ENCODE measurements at regions not wholly inside any gene's neighbourhood (a gene's known extent, or its start where the extent isn't known, plus 50 kb on each side); places are given as distances from the start of the nearest gene placed in this dataset.

- Histone ChIP-seq H3K27me3 (ENCODE audit: control insufficient read depth in 3 of 3, insufficient read depth in 3 of 3, low read length in 3 of 3) (no peaks in the 10 kb centered on the region), H3K9ac (ENCODE audit: low read depth in 1 of 3, low read length in 3 of 3) (no peak overlapping the region), H3K27ac (ENCODE audit: low read depth, low read length) (no peak overlapping the region), H3K4me1 (ENCODE audit: control insufficient read depth in 3 of 3, insufficient read depth in 3 of 3, low read length in 3 of 3) (peaks cover 0 to 11% (median 3%) of the 10 kb centered on the region in 3 donors), H3K4me3 (ENCODE audit: low read length in 3 of 3) (no peak overlapping the region), H3K36me3 (ENCODE audit: control insufficient read depth in 3 of 3, insufficient read depth in 3 of 3, low read length in 3 of 3) (no peaks in the 10 kb centered on the region), H3K9me3 (ENCODE audit: control insufficient read depth in 3 of 3, low read length in 3 of 3) (no peaks in the 10 kb centered on the region)
Observed at GRCh38 chr4:13089659-13089998, 394.5 kb downstream of the RAB28 start.

- Histone ChIP-seq H3K9ac (ENCODE audit: low read depth in 1 of 3, low read length in 3 of 3) (no peak overlapping the region), H3K27ac (ENCODE audit: low read depth, low read length) (no peak overlapping the region), H3K27me3 (ENCODE audit: control insufficient read depth in 3 of 3, insufficient read depth in 3 of 3, low read length in 3 of 3) (no peaks in the 10 kb centered on the region), H3K4me3 (ENCODE audit: low read length in 3 of 3) (no peak overlapping the region), H3K4me1 (ENCODE audit: control insufficient read depth in 3 of 3, insufficient read depth in 3 of 3, low read length in 3 of 3) (peaks cover 0 to 11% (median 3%) of the 10 kb centered on the region in 3 donors), H3K9me3 (ENCODE audit: control insufficient read depth in 3 of 3, low read length in 3 of 3) (no peaks in the 10 kb centered on the region), H3K36me3 (ENCODE audit: control insufficient read depth in 3 of 3, insufficient read depth in 3 of 3, low read length in 3 of 3) (no peaks in the 10 kb centered on the region)
Observed at GRCh38 chr4:13088726-13089658, 395.1 kb downstream of the RAB28 start.

DNA sequence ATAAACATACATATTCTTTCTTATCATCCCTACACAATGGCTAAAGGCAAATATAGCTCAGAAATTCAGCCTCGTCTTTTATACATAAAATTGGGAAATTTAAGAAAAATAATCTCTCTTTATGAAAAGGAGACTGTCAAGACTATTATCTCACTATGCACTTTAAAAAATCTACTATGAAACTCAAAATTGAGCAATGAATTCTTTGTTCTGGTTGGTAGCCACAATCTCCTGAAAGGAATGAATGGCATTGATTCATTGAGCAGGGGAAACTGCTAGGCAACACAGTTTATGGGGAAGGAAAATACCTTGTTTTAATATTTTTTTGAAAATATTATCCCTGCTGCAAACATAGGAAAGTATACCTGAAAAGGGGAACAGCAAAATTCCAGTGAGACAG is 397.1 kb downstream of the RAB28 start:
- H3K36me3 ChIP-seq (ENCODE audit: control insufficient read depth in 3 of 3, insufficient read depth in 3 of 3, low read length in 3 of 3) = no peaks in the 10 kb centered on the region
- no peaks in the 10 kb centered on the region for H3K4me1 ChIP-seq (ENCODE audit: control insufficient read depth in 3 of 3, insufficient read depth in 3 of 3, low read length in 3 of 3)
- peaks cover 0 to 1% (median 0%) of the 10 kb centered on the region in 3 donors for H3K9me3 ChIP-seq (ENCODE audit: control insufficient read depth in 3 of 3, low read length in 3 of 3)
- H3K27ac ChIP-seq (ENCODE audit: low read depth, low read length) = no peak overlapping the region
- no peaks in the 10 kb centered on the region for H3K27me3 ChIP-seq (ENCODE audit: control insufficient read depth in 3 of 3, insufficient read depth in 3 of 3, low read length in 3 of 3)
- H3K4me3 ChIP-seq (ENCODE audit: low read length in 3 of 3) = no peak overlapping the region
- no peak overlapping the region for H3K9ac ChIP-seq (ENCODE audit: low read depth in 1 of 3, low read length in 3 of 3)

DNA sequence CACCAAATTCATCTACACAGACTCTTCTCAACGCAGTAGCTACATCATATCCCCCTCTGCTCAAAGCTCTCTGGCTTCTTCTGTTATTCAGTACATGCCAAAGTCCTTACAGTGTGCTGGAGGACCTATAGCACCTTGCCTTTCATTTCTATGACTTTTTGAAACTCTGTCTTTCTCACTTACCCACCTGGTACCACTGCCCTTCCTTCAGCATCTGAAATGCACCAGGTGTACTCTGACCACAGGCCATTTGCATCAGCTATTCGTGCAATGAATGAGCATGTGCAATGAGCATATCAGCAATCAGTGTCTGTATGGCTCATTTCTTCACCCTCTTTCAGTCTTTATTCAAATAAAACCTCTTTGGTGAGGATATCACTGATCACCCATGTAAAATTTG is 399.9 kb downstream of the RAB28 start:
- H3K27me3 ChIP-seq (ENCODE audit: control insufficient read depth in 3 of 3, insufficient read depth in 3 of 3, low read length in 3 of 3) = no peaks in the 10 kb centered on the region
- H3K27ac ChIP-seq (ENCODE audit: low read depth, low read length) = no peak overlapping the region
- peaks cover 0 to 3% (median 2%) of the 10 kb centered on the region in 3 donors for H3K9me3 ChIP-seq (ENCODE audit: control insufficient read depth in 3 of 3, low read length in 3 of 3)
- no peak overlapping the region for H3K4me3 ChIP-seq (ENCODE audit: low read length in 3 of 3)
- no peaks in the 10 kb centered on the region for H3K36me3 ChIP-seq (ENCODE audit: control insufficient read depth in 3 of 3, insufficient read depth in 3 of 3, low read length in 3 of 3)
- H3K9ac ChIP-seq (ENCODE audit: low read depth in 1 of 3, low read length in 3 of 3) = no peak overlapping the region
- H3K4me1 ChIP-seq (ENCODE audit: control insufficient read depth in 3 of 3, insufficient read depth in 3 of 3, low read length in 3 of 3) = no peaks in the 10 kb centered on the region

DNA sequence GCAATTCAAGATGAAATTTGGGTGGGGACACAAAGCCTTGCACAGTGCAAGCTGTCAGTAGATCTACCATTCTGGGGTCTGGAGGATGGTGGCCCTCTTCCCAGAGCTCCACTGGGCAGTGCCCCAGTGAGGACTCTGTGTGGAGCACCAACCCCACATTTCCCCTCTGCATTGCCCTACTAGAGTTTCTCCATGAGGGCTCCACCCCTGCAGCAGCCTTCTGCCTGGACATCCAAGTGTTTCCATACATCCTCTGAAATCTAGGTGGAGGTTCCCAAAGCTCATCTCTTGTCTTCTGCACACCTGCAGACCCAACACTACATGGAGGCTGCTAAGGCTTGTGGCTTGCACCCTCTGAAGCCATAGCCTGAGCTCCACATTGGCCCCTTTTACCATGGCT is 402.3 kb downstream of the RAB28 start:
- Histone ChIP-seq H3K4me3 (ENCODE audit: low read length in 3 of 3) (no peak overlapping the region), H3K27ac (ENCODE audit: low read depth, low read length) (no peak overlapping the region), H3K9ac (ENCODE audit: low read depth in 1 of 3, low read length in 3 of 3) (no peak overlapping the region), H3K36me3 (ENCODE audit: control insufficient read depth in 3 of 3, insufficient read depth in 3 of 3, low read length in 3 of 3) (no peaks in the 10 kb centered on the region), H3K27me3 (ENCODE audit: control insufficient read depth in 3 of 3, insufficient read depth in 3 of 3, low read length in 3 of 3) (no peaks in the 10 kb centered on the region), H3K4me1 (ENCODE audit: control insufficient read depth in 3 of 3, insufficient read depth in 3 of 3, low read length in 3 of 3) (no peaks in the 10 kb centered on the region), H3K9me3 (ENCODE audit: control insufficient read depth in 3 of 3, low read length in 3 of 3) (peaks cover 0 to 3% (median 2%) of the 10 kb centered on the region in 3 donors)

- H3K36me3 ChIP-seq (ENCODE audit: control insufficient read depth in 3 of 3, insufficient read depth in 3 of 3, low read length in 3 of 3) = no peaks in the 10 kb centered on the region
- H3K27me3 ChIP-seq (ENCODE audit: control insufficient read depth in 3 of 3, insufficient read depth in 3 of 3, low read length in 3 of 3) = no peaks in the 10 kb centered on the region
- H3K4me1 ChIP-seq (ENCODE audit: control insufficient read depth in 3 of 3, insufficient read depth in 3 of 3, low read length in 3 of 3) = no peaks in the 10 kb centered on the region
- no peaks in the 10 kb centered on the region for H3K9me3 ChIP-seq (ENCODE audit: control insufficient read depth in 3 of 3, low read length in 3 of 3)
- H3K4me3 ChIP-seq (ENCODE audit: low read length in 3 of 3) = no peak overlapping the region
- no peak overlapping the region for H3K9ac ChIP-seq (ENCODE audit: low read depth in 1 of 3, low read length in 3 of 3)
- no peak overlapping the region for H3K27ac ChIP-seq (ENCODE audit: low read depth, low read length)
Observed at GRCh38 chr4:13067077-13067476, 417.1 kb downstream of the RAB28 start.

DNA sequence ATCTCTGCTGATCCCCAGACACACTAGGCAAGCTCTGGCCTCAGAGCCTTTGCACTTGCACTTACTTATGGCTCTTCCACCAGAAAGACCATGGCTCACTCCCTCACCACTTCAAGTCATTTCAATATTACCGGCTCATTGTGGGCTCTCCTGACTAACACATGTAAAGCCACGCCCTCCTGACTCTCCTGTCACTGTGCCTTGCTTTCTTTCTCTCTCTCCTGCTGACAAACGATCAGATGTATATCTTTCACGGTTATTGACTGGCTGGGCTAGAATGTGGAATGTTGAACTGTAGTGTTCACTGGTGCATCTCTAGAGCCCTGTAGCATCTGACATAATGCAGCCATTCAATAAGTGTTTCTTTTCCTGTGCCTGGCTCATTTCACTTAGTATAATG is 425.1 kb downstream of the RAB28 start:
- H3K36me3 ChIP-seq (ENCODE audit: control insufficient read depth in 3 of 3, insufficient read depth in 3 of 3, low read length in 3 of 3) = no peaks in the 10 kb centered on the region
- no peaks in the 10 kb centered on the region for H3K27me3 ChIP-seq (ENCODE audit: control insufficient read depth in 3 of 3, insufficient read depth in 3 of 3, low read length in 3 of 3)
- no peak overlapping the region for H3K4me3 ChIP-seq (ENCODE audit: low read length in 3 of 3)
- no peak overlapping the region for H3K9ac ChIP-seq (ENCODE audit: low read depth in 1 of 3, low read length in 3 of 3)
- H3K27ac ChIP-seq (ENCODE audit: low read depth, low read length) = no peak overlapping the region
- H3K4me1 ChIP-seq (ENCODE audit: control insufficient read depth in 3 of 3, insufficient read depth in 3 of 3, low read length in 3 of 3) = no peaks in the 10 kb centered on the region
- no peaks in the 10 kb centered on the region for H3K9me3 ChIP-seq (ENCODE audit: control insufficient read depth in 3 of 3, low read length in 3 of 3)

- no peaks in the 10 kb centered on the region for H3K9me3 ChIP-seq (ENCODE audit: control insufficient read depth in 3 of 3, low read length in 3 of 3)
- no peak overlapping the region for H3K9ac ChIP-seq (ENCODE audit: low read depth in 1 of 3, low read length in 3 of 3)
- no peaks in the 10 kb centered on the region for H3K4me1 ChIP-seq (ENCODE audit: control insufficient read depth in 3 of 3, insufficient read depth in 3 of 3, low read length in 3 of 3)
- H3K4me3 ChIP-seq (ENCODE audit: low read length in 3 of 3) = no peak overlapping the region
- H3K36me3 ChIP-seq (ENCODE audit: control insufficient read depth in 3 of 3, insufficient read depth in 3 of 3, low read length in 3 of 3) = no peaks in the 10 kb centered on the region
- H3K27me3 ChIP-seq (ENCODE audit: control insufficient read depth in 3 of 3, insufficient read depth in 3 of 3, low read length in 3 of 3) = no peaks in the 10 kb centered on the region
- no peak overlapping the region for H3K27ac ChIP-seq (ENCODE audit: low read depth, low read length)
Observed at GRCh38 chr4:13056630-13057189, 427.4 kb downstream of the RAB28 start.

DNA sequence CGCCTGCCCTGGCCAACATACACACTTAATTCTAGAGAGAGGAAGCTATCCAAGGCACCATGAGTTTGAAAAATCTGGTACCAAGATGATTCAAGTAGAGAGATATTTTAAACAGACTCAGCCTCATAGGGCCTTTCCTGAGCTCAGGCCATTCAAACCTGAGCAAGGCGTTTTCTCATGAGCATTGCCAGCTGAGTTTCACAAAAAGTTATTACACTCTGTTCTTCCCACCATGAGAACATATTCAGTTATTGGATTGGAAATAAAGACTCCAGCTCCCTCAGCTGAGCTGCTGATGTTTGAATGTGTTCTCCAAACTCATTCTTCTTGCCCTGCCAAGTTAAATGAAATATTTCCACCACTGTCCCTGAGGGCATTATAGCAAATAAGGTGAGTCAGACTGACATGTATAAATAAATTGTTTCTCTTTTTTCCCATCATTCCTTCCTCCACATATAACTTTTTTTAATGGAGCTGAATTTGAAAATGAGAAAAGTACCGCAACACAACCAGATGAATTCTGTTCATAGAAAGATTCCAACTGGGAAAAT is 429.6 kb downstream of the RAB28 start:
- Histone ChIP-seq H3K4me3 (ENCODE audit: low read length in 3 of 3) (no peak overlapping the region), H3K9me3 (ENCODE audit: control insufficient read depth in 3 of 3, low read length in 3 of 3) (no peaks in the 10 kb centered on the region), H3K36me3 (ENCODE audit: control insufficient read depth in 3 of 3, insufficient read depth in 3 of 3, low read length in 3 of 3) (no peaks in the 10 kb centered on the region), H3K27ac (ENCODE audit: low read depth, low read length) (no peak overlapping the region), H3K4me1 (ENCODE audit: control insufficient read depth in 3 of 3, insufficient read depth in 3 of 3, low read length in 3 of 3) (no peaks in the 10 kb centered on the region), H3K9ac (ENCODE audit: low read depth in 1 of 3, low read length in 3 of 3) (no peak overlapping the region), H3K27me3 (ENCODE audit: control insufficient read depth in 3 of 3, insufficient read depth in 3 of 3, low read length in 3 of 3) (no peaks in the 10 kb centered on the region)

DNA sequence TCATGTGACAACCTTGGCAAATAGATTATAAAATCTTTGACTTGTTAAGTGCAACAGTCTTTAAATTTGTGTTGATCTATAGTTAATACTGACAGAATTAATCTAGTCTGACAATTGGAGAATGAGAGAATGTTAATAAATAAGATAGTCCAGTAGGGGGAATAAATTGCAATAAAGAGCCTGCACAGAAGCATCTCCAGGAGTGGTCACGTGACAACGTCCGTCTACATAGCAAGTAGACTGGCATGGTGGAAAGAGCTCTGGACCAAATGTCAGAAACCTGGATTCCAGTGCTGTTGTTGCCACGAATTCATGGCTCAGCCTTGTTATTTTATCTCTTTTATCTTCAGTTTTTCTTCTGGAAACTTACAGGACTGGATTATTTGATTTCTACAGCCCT is 436.5 kb downstream of the RAB28 start:
- no peak overlapping the region for H3K4me3 ChIP-seq (ENCODE audit: low read length in 3 of 3)
- no peaks in the 10 kb centered on the region for H3K27me3 ChIP-seq (ENCODE audit: control insufficient read depth in 3 of 3, insufficient read depth in 3 of 3, low read length in 3 of 3)
- no peaks in the 10 kb centered on the region for H3K4me1 ChIP-seq (ENCODE audit: control insufficient read depth in 3 of 3, insufficient read depth in 3 of 3, low read length in 3 of 3)
- no peak overlapping the region for H3K9ac ChIP-seq (ENCODE audit: low read depth in 1 of 3, low read length in 3 of 3)
- no peaks in the 10 kb centered on the region for H3K9me3 ChIP-seq (ENCODE audit: control insufficient read depth in 3 of 3, low read length in 3 of 3)
- H3K27ac ChIP-seq (ENCODE audit: low read depth, low read length) = no peak overlapping the region
- H3K36me3 ChIP-seq (ENCODE audit: control insufficient read depth in 3 of 3, insufficient read depth in 3 of 3, low read length in 3 of 3) = no peaks in the 10 kb centered on the region

All from skeletal muscle tissue (tissue), 3 donors.